NCI-H1105 treated with DMSO at 0.1 percent for 48 hours (cell line): ENCODE measurements at regions not wholly inside any gene's neighbourhood (a gene's known extent, or its start where the extent isn't known, plus 50 kb on each side); places are given as distances from the start of the nearest gene placed in this dataset.
"Not testable (repeated sequence)": the region's sequence is repeated elsewhere in the genome, so short reads cannot be mapped to it uniquely, and the experiment has no call there.

Experiments used
- DNase-seq: peaks from one replicate; lab custom pipeline; 2025; lab: John Stamatoyannopoulos, UW

DNA sequence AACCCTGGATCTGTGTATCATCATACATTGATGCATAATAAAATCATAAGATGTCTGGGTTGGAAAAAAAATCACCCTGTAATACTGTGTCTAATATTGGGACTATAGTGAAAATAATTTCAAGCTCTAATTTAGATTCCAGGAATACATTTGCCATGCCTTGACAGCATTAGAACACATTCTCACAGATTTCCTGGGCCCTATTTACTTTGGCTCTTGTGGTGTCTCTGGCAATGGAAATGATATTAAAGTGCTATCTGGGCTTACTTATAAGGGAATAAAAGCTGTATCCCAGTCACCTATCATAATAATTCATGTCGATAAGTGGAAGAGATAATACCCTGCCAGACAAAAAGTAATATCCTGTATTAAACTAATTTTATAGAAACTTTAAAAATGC, 472.0 kb downstream of the ZPLD1 start:
- DNase-seq: no peak

DNA sequence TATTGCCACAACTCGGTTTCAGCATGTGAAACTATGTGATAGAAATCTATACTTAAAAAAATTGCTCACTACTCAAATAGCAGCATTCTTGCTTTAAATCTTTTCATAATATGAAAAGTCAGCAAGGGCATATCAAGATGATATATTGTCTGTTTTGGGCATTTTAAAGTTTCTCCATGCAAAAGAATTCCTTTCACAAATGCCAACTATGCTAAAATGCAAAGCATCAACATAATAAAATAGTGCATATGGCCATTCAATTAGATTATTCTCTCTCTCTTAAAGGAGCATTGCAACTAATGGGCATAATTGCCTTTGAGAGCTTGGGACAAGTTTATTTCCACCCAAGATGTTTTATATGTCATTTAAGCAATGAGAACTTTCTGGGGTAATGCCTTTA, 475.1 kb downstream of the ZPLD1 start:
- no peak for DNase-seq

DNA sequence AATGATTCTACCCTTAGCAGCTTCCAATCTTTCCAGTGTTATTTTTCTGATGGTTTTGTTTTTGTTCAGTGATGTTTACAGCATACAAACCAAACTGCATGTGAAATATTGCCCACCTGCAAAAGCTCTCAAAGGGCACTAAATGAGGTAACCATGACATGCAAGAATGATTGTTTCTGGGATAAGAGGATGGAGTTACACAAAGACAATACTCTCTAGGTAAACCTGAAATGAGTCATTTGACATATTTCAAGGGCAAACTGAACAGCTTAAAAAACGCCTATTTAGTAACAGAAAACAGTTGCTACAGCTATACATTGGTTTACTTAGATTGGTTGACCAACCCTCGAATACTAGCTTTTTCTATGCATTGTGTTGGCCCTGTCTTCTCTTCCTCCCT, 481.7 kb downstream of the ZPLD1 start:
- DNase-seq: no peak

DNA sequence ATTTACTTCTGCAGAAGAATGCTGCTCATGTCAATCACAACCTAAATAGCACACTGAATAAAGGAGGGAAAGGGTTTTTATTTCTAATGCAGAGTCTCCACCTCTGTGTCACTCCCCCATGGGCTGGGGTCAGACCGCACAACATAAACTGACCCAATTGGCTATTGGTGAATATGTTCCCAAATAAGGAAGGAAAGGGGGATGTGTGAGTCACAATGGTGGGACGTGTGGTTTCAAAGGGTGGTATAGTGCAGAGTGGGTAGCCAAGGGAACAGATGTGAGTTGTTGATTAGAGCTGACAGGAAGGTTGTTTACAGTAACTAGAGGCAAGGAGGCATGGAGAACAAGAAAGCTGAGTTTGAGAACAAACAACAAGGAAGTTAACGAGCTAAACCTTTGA, 491.8 kb downstream of the ZPLD1 start:
- DNase-seq: no peak

DNA sequence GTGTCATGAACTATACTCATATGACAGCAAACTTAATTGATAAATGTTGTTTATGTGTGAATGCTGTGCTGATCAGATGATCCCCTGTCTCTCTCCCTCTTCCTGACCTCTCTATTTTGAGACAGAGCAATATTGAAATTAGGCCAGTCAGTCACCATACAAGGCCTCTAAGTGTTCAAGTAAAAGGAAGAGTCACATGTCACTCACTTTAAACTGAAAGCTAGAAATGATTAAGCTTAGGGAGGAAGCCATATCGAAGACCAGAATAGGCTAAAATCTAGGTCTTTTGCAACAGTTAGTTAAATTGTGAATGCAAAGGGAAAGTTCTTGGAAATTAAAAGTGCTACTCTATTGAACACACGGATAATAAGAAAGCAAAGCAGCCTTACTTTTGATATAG, 498.6 kb downstream of the ZPLD1 start:
- no peak for DNase-seq

DNA sequence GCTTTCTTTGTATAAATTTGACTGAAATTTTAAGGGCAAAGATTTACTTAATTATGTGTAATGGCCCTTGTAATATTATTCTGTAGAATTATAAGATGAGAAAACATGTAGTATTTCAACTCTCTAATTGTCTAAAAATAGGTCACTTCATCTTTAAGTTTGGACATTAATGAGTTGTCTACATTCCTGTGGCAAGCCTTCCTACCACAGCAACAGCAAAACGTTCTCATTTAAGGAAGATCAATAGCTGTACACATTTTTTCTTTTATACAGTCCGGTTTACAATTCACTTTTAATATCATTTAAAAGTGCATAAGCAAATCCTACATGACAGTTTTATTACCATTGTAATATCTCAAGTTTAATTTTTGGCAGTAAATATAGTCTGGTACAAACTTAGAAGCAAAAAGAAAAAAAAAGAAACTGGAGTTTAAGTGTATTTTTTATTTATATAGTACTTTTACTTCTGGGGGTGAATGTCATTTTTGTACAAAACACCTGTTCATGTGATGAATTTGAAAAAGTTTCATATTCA, 501.8 kb downstream of the ZPLD1 start:
- DNase-seq: no peak

DNA sequence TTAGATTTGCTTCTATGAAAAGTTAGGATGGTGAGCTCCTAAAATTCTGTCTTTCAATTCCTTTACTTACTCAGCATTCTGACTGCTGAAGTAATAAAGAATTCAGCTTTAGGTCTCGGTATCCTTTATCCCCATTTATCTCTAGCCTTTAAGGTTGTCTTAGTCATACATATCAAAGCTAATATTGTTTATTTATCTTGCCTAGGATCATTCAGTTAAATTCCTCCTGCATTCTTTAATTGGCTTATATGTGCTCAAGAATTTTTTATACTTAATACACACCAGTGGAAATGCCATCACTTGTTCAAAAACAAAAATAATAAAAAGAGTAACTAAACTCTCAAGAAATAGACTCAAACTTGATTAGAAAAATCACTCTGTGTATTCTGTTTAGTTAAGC, 507.0 kb downstream of the ZPLD1 start:
- no peak for DNase-seq

DNA sequence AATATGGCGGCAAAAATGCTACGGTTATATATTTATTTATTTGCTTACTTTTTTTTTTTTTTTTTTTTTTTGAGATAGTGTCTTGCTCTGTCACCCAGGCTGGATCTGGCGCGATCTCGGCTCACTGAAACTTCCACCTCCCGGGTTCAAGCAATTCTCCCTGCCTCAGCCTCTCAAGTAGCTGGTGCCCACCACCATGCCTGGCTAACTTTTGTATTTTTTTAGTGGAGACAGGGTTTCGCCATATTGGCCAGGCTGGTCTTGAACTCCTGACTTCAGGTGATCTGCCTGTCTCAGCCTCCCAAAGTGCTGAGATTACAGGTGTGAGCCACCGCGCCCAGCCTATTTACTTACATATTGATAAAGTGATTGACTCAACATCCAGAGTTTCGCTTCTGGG, 511.6 kb downstream of the ZPLD1 start:
- not testable (repeated sequence) for DNase-seq

DNA sequence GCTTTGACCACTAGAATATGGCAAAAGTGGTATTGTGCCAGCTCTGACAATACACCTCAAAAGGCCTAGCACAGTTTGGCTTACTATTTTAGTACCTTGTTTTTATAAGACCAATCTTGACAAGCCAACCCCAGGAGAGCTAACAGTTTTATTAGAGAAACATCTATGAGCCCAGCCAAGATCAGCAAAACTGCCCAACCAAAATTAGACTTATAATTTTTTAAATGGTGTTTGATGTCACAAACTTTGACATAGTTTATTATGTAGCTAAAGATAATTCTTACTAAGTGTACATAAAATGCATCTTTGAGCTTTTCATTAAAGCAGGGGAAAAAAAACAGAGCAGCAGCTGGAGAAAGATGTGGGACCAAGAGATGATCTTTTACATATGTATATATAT, 537.5 kb downstream of the ZPLD1 start:
- DNase-seq: no peak

DNA sequence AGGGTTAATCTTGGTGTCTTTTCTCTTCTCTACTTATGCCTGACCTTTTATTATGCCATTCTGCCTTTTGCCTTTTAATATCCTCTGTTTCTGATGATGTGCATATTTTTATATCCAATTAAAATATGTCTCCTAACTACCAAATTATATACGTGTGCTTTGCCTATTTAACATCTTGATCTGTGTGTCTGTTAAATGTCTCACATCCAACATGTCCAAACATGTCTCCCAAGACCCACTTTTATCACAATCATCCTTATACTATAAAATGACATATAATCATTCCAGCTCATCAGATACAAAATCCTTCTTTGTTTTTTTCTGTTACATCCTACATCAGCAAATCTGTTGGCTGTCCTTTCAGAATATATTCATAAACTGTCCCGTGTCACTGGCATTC, 539.5 kb downstream of the ZPLD1 start:
- DNase-seq: peak; percentile 6

DNA sequence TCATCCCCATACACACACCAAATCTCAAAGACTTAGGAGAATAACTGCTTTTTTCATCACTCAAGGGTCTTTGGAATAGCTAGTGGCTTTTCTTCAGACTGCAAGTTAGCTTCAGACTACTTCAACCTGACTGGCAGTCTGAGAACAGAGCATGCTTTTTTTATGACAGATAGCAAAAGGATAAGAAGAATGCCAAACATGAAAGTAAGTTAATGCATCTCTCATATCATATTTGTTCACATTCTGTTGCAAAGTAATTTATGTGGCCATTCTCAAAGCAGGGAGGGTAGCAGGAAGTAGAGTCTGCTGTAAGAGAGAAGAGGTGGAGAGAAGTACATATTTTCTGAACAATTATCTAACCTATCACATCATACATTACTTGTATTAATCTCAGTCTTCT, 544.4 kb downstream of the ZPLD1 start:
- DNase-seq: no peak

DNA sequence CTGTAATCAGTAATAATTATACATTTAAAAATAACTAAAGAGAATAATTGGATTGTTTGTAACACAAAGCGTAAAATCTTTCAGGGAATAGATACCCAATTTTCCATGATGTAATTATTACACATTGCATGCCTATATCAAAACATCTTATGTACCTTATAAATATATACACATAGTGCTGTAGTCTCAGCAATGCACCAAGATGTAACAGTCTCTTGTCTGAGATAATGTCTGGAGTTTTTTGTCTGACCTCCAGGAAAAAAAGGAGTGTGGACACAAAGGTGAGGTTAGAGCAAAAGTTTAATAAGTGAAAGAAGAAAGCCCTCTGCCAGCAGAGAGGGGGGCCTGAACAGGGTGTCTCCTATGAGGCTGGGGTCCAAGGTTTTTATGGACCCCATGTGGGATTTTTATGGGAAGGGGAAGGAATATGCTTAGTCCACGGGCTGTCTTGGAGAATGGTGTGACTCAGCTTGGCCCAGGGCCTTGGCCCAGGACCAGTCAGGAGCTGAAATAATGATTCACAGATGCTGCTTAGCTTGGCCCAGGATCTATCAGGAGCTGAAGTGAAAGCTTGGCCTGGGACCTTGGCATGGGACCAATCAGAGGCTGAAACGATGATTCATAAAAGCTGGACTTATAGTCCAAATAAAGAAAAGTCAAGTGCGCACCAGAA, 545.0 kb downstream of the ZPLD1 start:
- DNase-seq: no peak

DNA sequence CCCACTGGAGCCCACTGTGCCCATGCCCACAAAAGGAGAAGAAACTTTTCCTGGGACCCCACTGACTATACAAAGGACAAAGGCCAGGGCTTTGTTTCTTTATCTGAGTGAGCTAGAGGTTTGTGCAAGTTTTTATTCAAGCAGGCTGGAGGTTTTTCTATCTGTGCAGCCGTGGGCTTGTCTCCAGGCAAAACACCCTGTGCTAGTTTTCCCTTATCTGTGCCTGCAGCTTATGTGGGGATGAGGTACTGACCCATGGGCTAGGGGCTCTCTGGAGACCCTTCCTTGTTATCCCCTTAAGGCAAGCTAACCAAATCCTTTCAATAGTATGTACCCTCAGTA, 545.5 kb downstream of the ZPLD1 start:
- no peak for DNase-seq

DNA sequence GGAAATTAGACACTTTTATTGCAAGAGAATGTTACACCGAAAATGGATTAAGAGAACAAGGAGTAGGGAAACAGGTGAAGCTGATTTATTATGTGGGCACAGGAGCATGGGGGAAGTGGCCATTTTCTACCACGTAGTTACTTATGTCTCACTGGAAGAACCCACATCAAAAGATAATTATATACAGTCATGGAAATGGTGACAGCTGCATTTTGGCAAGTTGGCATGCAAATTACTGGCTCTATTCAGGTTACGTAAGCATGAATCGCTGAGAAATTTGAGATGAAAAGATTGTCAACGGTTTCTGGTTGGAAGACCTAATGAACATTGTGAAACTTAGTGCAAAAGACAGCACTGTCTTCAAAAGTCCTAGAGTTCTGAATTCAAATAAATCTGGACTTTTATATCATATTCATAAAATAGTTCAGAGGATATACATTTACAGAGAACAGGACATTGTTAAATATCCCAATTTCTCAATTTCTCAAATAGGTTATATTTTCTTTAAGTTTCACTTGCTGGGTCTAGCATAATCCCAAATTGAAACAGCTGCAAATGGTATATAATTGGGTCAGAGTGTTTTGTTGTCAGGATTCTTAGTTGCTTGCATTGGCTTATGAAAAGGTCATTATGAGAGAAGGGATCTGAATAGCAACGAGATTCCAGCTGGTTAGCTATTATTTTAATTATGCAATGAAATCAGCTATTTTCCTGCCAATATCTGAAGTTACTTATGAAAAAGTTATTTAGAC, 567.8 kb downstream of the ZPLD1 start:
- DNase-seq: peak; percentile 62

DNA sequence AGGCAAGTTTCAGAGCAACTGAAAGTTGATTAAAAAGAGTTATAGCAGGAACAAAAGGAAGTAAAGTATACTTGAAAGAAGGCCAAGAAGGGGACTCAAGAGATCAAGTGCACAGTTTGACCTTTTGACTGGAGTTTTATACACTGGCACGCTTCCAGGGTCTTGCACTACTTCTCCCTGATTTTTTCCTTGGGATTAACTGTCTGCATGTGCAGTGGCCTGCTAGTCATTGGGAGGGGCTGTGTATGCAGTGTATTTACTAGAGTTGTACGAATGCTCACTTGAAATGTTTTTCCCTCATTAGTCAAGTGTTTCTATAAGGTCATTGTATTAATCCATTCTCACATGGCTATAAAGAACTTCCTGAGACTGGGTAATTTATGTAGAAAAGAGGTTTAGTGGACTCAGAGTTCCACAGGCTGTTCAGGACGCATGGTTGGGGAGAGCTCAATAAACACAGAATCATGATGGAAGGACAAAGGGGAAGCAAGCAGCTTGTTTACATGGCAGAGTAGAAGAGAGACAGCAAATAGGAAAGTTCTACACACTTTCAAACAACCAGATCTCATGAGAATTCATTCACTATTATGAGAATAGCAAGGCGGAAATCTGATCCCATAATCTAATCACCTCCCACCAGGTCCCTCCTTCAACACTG, 571.8 kb downstream of the ZPLD1 start:
- peak; percentile 5 for DNase-seq

DNA sequence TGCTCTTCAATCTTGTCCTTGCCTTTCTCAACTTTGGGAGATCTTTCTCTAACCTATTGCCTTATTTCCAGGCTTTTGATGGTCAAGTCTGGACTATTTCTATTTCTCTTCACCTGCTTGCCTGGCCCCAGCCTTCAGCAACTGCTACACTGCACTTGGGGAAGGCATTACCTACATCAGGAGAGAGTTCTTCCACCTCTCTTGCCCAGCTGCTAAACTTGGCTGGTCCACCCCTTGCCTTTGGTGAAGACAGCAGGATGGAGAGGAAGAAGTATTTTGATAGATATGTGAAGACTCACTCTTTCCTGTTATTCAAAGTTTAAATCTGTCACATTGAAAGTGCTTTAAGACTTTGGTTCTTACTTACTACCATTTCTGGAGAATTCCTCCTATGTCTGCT, 574.8 kb downstream of the ZPLD1 start:
- DNase-seq: no peak

DNA sequence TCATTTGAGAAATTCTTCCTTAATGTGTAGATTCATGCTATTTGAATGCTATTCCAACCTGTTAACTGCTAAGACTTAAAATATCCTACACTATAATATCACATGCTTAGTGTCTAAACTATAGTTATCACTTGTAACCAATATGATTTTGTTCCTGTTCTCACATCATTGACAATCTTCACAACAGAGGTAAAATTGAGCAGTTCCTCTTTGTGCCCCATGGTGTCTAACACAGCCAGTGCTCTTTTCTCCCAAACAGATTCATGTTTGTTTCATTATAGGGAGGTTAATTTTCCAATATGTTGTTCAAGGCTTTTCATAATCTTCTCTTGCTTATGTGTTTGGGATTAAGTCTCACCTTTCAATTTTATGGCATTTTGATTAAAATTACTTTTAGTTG, 591.1 kb downstream of the ZPLD1 start:
- no peak for DNase-seq

DNA sequence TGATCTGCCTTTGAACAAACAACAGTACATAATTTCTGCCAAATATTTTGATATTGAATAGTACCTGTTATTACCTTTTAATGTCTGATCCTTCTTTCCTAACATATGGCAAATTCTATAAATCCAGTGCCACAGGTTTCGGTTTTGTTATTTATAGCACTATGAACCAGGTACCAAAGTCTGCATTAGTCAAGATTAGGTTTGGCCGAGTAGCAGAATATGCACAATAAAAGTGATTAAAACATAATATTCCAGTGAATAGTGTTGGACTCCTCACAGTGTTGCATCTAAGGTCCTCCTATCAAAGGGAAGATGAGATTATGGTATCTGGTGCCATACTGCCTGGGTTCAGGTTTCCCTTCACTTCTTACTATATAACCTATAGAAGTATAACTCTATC, 599.0 kb downstream of the ZPLD1 start:
- DNase-seq: no peak

DNA sequence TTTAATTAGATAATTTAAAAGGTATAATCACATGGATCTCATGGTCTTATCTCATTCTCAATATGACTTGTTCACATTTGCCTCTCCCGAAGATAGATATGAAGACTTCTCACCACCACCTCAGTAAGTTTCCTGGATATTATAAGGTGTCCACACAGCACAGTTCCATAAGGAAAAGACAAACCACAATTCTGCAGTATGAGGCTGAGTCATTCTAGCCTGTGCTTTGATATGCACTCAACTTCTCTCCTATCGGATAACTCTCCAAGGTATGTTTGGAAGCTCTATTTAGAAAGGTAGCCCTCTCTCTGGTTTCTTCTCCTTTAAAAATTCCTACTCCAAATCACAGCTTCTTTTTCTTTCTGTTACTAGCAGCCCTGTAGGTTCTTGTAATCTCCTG, 612.8 kb downstream of the ZPLD1 start:
- no peak for DNase-seq

DNA sequence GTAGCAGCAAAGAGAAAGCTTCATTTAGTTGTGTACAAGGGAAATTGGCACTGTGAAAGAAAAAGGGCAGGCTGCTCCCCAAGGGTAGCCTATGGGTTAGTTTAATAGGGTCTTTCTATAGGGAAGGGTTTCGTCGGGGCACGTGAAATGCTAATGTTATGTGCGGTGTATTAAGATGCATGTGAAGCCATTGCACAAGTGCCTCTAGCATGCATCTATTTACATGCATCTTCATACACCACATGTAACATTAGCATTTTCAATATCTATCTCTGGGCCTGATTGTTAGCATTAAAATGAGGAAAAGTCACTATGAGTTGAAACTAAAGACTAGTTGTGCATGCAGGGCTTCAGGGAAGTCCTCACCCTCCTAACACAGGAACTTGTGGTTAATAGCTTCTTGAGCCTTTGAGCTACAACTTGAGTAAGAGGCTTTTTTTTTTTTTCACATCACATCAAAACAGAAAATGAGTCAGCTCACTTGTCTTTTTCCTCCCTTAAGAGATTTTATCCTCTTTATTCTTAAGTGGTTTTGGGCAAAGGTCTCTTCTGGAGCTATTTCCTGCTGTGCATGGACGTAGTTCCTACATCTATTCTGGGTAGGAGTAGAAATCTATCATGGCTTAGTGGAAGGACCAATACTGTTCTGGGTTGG, 613.4 kb downstream of the ZPLD1 start:
- no peak for DNase-seq

DNA sequence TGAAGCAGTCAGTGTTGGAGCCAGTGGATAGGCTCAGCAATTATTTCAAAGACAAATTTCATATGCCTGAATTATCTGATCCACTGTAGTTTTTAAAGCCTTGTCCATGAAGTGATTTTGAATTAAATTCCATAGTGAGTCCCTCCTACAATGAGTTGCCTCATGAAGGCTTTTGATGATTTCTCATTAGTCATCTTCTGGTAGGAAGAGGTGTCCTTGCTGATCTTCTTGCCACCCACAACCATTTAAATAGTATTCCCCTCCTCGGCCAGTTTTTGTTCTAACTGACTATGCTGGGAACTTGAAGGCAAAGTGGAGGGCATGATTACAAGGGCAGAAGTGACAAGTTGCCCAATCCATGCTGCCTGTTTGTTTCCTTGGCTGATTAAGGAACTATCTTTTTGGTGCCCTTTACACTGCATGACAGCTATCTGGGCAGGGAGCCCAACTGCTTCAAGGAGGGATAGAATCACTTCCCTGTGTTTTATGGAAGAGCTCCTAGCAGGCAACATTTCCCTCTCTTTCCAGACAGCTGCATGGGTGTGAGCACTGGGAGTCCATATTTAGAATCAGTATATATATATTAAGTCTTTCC, 617.5 kb downstream of the ZPLD1 start:
- no peak for DNase-seq

DNA sequence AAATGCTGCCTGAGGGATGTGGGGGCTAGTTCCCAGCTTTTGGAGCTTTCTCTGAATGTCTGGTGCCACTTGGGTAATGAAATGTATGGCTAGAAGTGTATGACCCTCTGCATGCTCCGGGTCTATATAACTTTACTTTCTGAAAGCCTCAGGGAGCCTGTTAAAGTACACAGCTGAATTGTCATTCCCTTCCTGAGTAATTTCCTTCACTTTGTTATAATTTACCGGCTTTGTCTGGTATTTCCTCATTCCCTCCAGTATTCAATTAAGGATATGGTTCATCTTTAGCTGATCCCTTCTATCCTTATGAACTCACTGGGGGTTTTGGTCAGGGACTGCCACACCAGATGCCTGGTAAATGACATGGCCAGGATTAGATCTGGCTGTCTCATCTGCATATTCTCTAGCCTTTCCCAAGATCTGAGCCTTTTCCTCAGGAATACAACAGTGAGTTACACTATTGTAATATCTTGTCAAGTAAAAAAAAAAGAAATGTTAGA, 620.3 kb downstream of the ZPLD1 start:
- no peak for DNase-seq
